GM21447 (cell line): ENCODE measurements at regions not wholly inside any gene's neighbourhood (a gene's known extent, or its start where the extent isn't known, plus 50 kb on each side); places are given as distances from the start of the nearest gene placed in this dataset.
"Not testable (repeated sequence)": the region's sequence is repeated elsewhere in the genome, so short reads cannot be mapped to it uniquely, and the experiment has no call there.

Source experiments
- ATAC-seq: cut with Tn5 transposase; IDR thresholded peaks from one replicate; pipeline ENCODE4 v1.9.1; 2021; ENCODE audit not compliant: unreplicated experiment

DNA sequence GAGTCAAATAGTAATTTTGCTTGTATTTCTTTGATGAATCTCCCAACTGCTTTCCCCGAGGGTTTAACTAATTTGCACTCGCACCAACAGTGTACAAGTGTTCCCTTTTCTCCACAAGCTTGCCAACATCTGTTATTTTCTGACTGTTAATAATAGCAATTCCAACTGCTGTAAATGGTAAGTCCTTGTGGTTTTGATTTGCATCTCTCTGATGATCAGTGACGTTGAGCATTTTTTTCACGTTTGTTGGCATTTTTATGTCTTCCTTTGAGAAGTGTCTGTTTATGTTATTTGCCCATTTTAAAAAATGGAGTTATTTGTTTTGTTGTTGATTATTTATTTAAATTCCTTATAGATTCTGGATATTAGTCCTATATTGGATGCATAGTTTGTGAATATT, 399.8 kb upstream of the MAN1A1 start:
- no peak for ATAC-seq

GRCh38 chr6:119748535-119748934, 399.0 kb upstream of the MAN1A1 start:
- not testable (repeated sequence) for ATAC-seq

- peak; percentile 96 for ATAC-seq
Measured at GRCh38 chr6:119742188-119742803, 392.7 kb upstream of the MAN1A1 start.

GRCh38 chr6:119739769-119740168, 390.2 kb upstream of the MAN1A1 start:
- no peak for ATAC-seq

- no peak for ATAC-seq
Measured at GRCh38 chr6:119738425-119738824, 388.9 kb upstream of the MAN1A1 start.

- no peak for ATAC-seq
Measured at GRCh38 chr6:119736296-119737021, 386.9 kb upstream of the MAN1A1 start.

DNA sequence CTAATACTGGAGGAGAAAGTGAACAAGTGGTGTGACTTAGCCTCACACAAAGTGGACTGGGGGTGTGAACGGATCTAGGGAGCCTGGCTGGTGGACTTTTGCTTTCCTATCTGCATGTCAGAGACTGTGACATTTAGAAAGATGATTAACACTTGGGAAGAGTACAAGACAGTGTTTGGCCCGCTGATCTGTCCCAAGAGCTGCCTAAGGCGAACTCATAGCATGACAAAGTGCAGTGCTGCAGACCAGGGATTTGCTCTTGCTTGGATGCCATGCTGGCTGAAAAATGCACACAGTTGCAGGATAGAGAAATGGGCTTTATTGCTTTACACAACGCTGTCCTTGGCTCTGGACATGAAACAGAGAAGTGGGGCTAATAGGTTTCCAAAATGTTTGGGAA, 386.0 kb upstream of the MAN1A1 start:
- no peak for ATAC-seq

DNA sequence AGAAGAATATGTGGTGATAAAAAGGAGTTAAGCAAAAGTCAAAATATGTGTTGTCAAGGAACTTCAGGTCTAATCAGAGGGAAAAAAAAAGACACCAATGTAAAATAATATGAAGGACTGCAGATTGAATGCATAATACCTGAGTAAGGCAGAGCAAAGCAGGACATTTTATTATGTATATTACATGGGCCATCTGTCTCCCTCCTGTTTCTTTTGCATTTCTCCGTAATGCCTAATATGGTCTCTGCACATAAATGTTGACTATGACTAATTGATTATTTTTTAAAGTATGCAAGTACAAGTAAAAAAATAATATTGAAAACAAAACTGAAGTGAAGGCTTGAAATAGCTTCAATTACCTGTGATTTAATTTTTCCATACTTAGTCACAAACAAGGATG, 384.7 kb upstream of the MAN1A1 start:
- ATAC-seq, result no peak

- ATAC-seq, result peak; percentile 71
Measured at GRCh38 chr6:119728935-119729334, 379.4 kb upstream of the MAN1A1 start.

DNA sequence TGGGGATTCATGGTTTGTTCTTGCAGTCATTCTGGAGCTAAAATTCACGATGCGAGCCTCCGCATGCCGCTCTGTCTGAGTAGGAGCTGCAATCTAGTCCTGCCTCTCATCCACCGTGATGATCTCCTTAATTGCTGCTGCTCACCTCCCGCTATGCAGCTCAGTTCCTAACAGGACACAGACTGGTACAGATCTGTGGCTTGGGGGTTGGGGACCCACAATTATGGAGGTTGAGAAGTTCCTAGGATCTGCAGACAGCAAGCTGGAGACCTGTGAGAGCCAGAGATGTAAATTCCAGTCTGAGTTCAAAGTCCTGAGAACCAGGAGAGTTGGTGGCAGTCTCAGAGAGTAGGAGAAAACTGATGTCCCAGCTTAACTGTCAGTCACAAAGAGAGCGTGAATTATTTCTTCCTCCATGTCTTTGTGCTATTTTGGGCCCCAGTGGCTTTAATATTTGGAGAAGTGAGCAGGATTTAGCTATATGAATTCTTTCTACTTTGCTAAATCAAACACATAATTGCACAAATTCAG, 378.7 kb upstream of the MAN1A1 start:
- no peak for ATAC-seq

DNA sequence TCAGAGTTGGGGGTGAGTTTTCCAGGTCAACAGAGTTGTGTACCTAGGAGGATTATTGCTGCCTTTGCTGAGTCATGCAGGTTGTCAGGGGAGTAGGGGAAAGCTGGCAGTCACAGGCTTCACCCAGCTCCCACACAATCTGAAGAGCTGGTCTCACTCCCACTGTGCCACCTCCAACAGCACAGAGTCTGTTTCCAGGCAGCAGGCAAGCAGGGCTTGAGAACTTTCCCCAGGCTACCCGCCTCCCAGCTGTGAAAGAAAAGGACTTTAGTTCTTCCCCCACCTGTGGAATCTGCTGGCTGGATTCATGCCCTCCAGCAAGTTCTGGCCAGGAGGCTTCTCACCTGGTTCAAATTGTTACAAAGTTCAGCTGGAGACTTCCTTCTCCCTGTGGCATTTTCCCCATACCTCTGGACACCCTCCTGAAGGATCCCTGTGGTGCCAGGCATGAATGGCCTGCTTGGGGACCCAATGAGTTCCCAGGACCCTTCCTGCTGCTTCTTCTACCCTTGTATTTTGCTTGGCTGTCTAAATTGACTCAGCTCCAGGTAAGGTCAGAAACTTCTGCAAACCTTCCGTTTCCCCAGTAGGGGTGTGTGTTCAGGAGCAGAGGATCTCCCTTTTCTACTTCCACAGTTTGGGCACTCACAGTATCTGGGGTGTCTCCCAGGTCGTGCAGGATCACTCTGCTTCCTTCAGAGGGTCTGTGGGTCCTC, 378.1 kb upstream of the MAN1A1 start:
- no peak for ATAC-seq

DNA sequence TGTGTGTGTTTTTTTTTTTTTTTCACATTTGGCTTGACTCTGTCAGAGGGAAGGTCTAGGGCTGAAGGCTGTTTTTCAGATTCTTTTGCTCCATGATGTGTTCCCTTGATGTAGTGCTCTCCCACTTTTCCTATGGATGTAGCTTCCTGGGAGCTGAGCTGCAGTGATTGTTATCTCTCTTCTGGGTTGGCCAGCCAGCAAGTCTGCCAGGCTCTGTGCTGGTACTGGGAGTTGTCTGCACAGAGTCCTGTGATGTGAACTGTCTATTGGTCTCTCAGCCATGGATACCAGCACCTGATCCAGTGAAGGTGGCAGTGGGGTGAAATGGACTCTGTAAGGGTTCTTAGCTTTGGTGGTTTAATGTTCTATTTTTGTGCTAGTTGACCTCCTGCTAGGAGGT, 377.4 kb upstream of the MAN1A1 start:
- ATAC-seq, result not testable (repeated sequence)

- no peak for ATAC-seq
Measured at GRCh38 chr6:119726086-119726485, 376.5 kb upstream of the MAN1A1 start.

GRCh38 chr6:119720160-119720559, 370.6 kb upstream of the MAN1A1 start:
- no peak for ATAC-seq

DNA sequence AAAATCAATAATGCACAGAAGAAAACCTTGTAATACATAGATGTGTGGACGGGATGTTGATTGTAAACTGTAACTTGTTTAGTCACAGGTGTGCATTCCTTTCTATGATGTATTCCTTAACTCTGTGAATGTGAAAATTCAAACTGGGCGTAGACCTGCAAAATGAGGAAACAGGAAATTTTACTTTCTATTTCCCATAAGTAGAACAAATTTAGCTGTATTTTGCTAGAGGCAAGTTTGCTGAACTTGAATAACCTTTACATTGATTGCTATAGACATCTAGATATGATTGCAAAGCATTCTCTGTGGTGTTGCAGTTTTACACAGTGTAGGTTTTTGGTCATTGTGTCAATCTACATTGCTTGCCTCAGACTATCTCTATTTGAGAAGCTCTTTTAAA, 368.4 kb upstream of the MAN1A1 start:
- ATAC-seq, result no peak

GRCh38 chr6:119716668-119717270, 367.2 kb upstream of the MAN1A1 start:
- no peak for ATAC-seq

- no peak for ATAC-seq
Measured at GRCh38 chr6:119713903-119714302, 364.3 kb upstream of the MAN1A1 start.

DNA sequence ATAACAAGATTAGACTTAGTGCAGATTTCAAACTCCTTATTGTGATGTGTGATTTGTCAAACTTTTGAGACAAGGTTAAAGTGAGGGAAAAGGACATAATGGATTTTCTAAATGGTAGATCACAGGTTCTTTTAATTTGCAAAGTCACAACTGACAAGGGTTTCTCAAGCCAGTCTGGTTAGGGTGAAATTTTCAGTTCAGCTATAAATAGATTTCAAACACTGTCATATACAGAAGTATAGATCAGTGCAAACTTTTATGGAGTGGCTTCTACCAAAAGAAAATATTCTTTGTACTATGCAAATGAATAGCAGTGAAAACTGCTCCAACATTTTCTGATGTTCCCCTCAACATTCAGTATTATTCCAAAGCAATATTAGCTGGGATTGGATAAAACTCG, 337.1 kb upstream of the MAN1A1 start:
- no peak for ATAC-seq

- ATAC-seq, result no peak
Measured at GRCh38 chr6:119686240-119686639, 336.7 kb upstream of the MAN1A1 start.

GRCh38 chr6:119683671-119684070, 334.1 kb upstream of the MAN1A1 start:
- ATAC-seq, result no peak

DNA sequence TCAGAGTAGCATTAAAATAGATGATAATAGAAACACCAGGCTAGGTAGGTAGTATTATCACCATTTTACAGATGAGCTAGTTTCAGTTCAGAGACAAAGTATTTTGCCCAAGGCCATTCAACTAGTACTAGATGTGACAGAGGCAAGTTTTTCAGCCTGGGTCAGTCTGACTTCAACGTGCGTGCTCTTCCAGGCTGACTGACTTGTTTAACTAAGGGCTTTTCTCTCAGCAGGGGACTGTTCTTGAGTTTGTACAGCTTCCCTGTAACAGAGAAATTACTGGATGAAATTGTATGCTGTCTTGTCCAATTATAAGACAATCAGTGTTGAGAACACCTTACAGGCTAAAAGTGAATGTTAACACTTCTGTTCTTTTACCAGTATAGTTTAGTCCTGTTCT, 333.5 kb upstream of the MAN1A1 start:
- no peak for ATAC-seq

- no peak for ATAC-seq
Measured at GRCh38 chr6:119678961-119679360, 329.4 kb upstream of the MAN1A1 start.
